Activated T-cell treated with anti-CD3 and anti-CD28 coated beads, Interleukin-2, amount 50 U/mL, for 24 hours (primary cell): ENCODE measurements at regions not wholly inside any gene's neighbourhood (a gene's known extent, or its start where the extent isn't known, plus 50 kb on each side); places are given as distances from the start of the nearest gene placed in this dataset.

ENCODE experiments used
- DNase-seq: peaks from one replicate; pipeline ENCODE4 v3.0.0-alpha.2; 2020
- H3K27ac Mint-ChIP-seq: 2 replicates; pipeline ENCODE4 v1.8.0; 2020; ENCODE audit warnings: mild to moderate bottlenecking, mixed read lengths
- H3K27me3 Mint-ChIP-seq: 2 replicates; pipeline ENCODE4 v1.8.0; 2020; ENCODE audit warnings: mixed read lengths
- H3K36me3 Mint-ChIP-seq: 2 replicates; pipeline ENCODE4 v1.8.0; 2020; ENCODE audit warnings: low read depth, mixed read lengths
- H3K4me1 Mint-ChIP-seq: 2 replicates; pipeline ENCODE4 v1.8.0; 2020; ENCODE audit warnings: low read depth, mixed read lengths
- H3K4me3 Mint-ChIP-seq: 2 replicates; pipeline ENCODE4 v1.8.0; 2020; ENCODE audit warnings: mild to moderate bottlenecking, moderate library complexity, mixed read lengths
- H3K9me3 Mint-ChIP-seq: 2 replicates; pipeline ENCODE4 v1.8.0; 2020; ENCODE audit warnings: mixed read lengths

GRCh38 chr13:89609318-89609717 lies 1738.2 kb upstream of the MIR17HG start:
- DNase-seq = no peak
- peaks cover 8% of the 10 kb centered on the region for H3K9me3 Mint-ChIP-seq
- H3K4me1 Mint-ChIP-seq = no peaks in the 10 kb centered on the region
- no peak overlapping the region for H3K4me3 Mint-ChIP-seq
- H3K36me3 Mint-ChIP-seq = no peaks in the 10 kb centered on the region
- H3K27ac Mint-ChIP-seq = no peak overlapping the region
- no peaks in the 10 kb centered on the region for H3K27me3 Mint-ChIP-seq

GRCh38 chr13:89610331-89610730 lies 1737.2 kb upstream of the MIR17HG start:
- no peaks in the 10 kb centered on the region for H3K27me3 Mint-ChIP-seq
- no peaks in the 10 kb centered on the region for H3K36me3 Mint-ChIP-seq
- DNase-seq = no peak
- H3K4me3 Mint-ChIP-seq = no peak overlapping the region
- H3K4me1 Mint-ChIP-seq = no peaks in the 10 kb centered on the region
- peaks cover 7% of the 10 kb centered on the region for H3K9me3 Mint-ChIP-seq
- H3K27ac Mint-ChIP-seq = no peak overlapping the region

- H3K9me3 Mint-ChIP-seq = peaks cover 3% of the 10 kb centered on the region
- no peaks in the 10 kb centered on the region for H3K36me3 Mint-ChIP-seq
- no peaks in the 10 kb centered on the region for H3K4me1 Mint-ChIP-seq
- DNase-seq = no peak
- no peaks in the 10 kb centered on the region for H3K27me3 Mint-ChIP-seq
- no peak overlapping the region for H3K4me3 Mint-ChIP-seq
- no peak overlapping the region for H3K27ac Mint-ChIP-seq
Observed at GRCh38 chr13:89610881-89611280, 1736.6 kb upstream of the MIR17HG start.

- no peak for DNase-seq
- Mint-ChIP-seq H3K27ac (no peak overlapping the region), H3K4me3 (no peak overlapping the region), H3K4me1 (no peaks in the 10 kb centered on the region), H3K36me3 (no peaks in the 10 kb centered on the region), H3K27me3 (no peaks in the 10 kb centered on the region), H3K9me3 (peaks cover 3% of the 10 kb centered on the region)
Observed at GRCh38 chr13:89627996-89628395, 1719.5 kb upstream of the MIR17HG start.

GRCh38 chr13:89628567-89628966 lies 1718.9 kb upstream of the MIR17HG start:
- DNase-seq = no peak
- H3K4me3 Mint-ChIP-seq = no peak overlapping the region
- peaks cover 3% of the 10 kb centered on the region for H3K9me3 Mint-ChIP-seq
- no peaks in the 10 kb centered on the region for H3K36me3 Mint-ChIP-seq
- no peaks in the 10 kb centered on the region for H3K27me3 Mint-ChIP-seq
- no peak overlapping the region for H3K27ac Mint-ChIP-seq
- no peaks in the 10 kb centered on the region for H3K4me1 Mint-ChIP-seq

GRCh38 chr13:89650226-89650625 lies 1697.3 kb upstream of the MIR17HG start:
- no peak for DNase-seq
- H3K27ac Mint-ChIP-seq = no peak overlapping the region
- H3K4me3 Mint-ChIP-seq = no peak overlapping the region
- H3K27me3 Mint-ChIP-seq = no peaks in the 10 kb centered on the region
- no peaks in the 10 kb centered on the region for H3K36me3 Mint-ChIP-seq
- peaks cover 10% of the 10 kb centered on the region for H3K9me3 Mint-ChIP-seq
- no peaks in the 10 kb centered on the region for H3K4me1 Mint-ChIP-seq

- no peaks in the 10 kb centered on the region for H3K4me1 Mint-ChIP-seq
- H3K27ac Mint-ChIP-seq = no peak overlapping the region
- no peak for DNase-seq
- no peaks in the 10 kb centered on the region for H3K36me3 Mint-ChIP-seq
- no peaks in the 10 kb centered on the region for H3K27me3 Mint-ChIP-seq
- H3K4me3 Mint-ChIP-seq = no peak overlapping the region
- peaks cover 11% of the 10 kb centered on the region for H3K9me3 Mint-ChIP-seq
Observed at GRCh38 chr13:89660752-89661151, 1686.7 kb upstream of the MIR17HG start.

DNA sequence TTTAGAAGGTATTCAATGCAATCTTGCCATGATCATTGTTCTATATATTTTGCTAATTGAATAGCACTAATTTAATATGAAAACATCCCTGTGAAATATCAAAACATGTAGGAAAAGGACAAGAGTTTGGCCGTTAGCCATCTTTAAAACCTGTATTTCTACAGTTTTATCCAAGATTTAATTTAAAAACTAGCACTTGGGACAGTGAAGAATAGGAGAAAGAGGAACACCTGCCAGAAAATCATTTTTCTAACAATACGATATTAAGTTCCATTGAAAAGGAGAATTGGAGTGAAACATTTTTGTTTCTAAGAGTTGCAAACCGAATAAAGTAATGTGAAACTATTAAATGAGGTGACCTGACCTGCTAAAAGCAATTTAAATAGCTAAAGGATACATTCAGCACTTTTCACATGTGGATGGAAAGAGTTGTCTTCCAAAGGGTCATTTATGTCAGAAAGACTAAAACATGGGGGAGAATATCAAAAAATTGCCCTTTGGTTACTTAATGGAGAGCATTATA lies 1673.6 kb upstream of the MIR17HG start:
- H3K27me3 Mint-ChIP-seq = no peaks in the 10 kb centered on the region
- peaks cover 7% of the 10 kb centered on the region for H3K9me3 Mint-ChIP-seq
- no peaks in the 10 kb centered on the region for H3K4me1 Mint-ChIP-seq
- no peak for DNase-seq
- H3K36me3 Mint-ChIP-seq = no peaks in the 10 kb centered on the region
- no peak overlapping the region for H3K4me3 Mint-ChIP-seq
- no peak overlapping the region for H3K27ac Mint-ChIP-seq

- no peaks in the 10 kb centered on the region for H3K36me3 Mint-ChIP-seq
- DNase-seq = no peak
- no peaks in the 10 kb centered on the region for H3K27me3 Mint-ChIP-seq
- H3K9me3 Mint-ChIP-seq = peaks cover 2% of the 10 kb centered on the region
- no peak overlapping the region for H3K27ac Mint-ChIP-seq
- H3K4me1 Mint-ChIP-seq = no peaks in the 10 kb centered on the region
- no peak overlapping the region for H3K4me3 Mint-ChIP-seq
Observed at GRCh38 chr13:89678466-89679121, 1668.9 kb upstream of the MIR17HG start.

DNA sequence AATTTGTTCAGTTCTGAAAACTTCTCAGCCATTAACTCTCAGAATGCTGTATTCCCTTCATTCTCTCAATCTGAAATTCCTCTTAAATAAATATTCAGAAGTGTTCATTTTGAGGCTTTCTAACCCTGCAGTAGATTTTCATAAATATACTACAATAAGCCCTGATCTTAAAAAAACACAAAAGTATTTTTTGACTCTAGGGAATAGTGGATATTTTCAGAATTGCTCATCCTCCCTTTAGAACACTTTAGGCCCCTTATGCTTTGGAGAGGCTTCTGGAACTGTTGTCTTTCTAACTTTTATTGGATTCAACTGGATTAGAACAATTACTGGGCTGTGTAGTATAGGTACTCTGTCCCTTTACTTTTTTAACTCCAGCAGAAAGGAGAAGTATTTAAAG lies 1662.6 kb upstream of the MIR17HG start:
- no peak for DNase-seq
- no peaks in the 10 kb centered on the region for H3K27me3 Mint-ChIP-seq
- no peak overlapping the region for H3K27ac Mint-ChIP-seq
- H3K9me3 Mint-ChIP-seq = peaks cover 7% of the 10 kb centered on the region
- no peak overlapping the region for H3K4me3 Mint-ChIP-seq
- no peaks in the 10 kb centered on the region for H3K4me1 Mint-ChIP-seq
- H3K36me3 Mint-ChIP-seq = no peaks in the 10 kb centered on the region

- Mint-ChIP-seq H3K27ac (no peak overlapping the region), H3K27me3 (no peaks in the 10 kb centered on the region), H3K4me1 (no peaks in the 10 kb centered on the region), H3K4me3 (no peak overlapping the region), H3K36me3 (no peaks in the 10 kb centered on the region), H3K9me3 (peaks cover 7% of the 10 kb centered on the region)
- DNase-seq = no peak
Observed at GRCh38 chr13:89686171-89686570, 1661.3 kb upstream of the MIR17HG start.

- H3K27me3 Mint-ChIP-seq = no peaks in the 10 kb centered on the region
- H3K36me3 Mint-ChIP-seq = no peaks in the 10 kb centered on the region
- peaks cover 7% of the 10 kb centered on the region for H3K9me3 Mint-ChIP-seq
- no peaks in the 10 kb centered on the region for H3K4me1 Mint-ChIP-seq
- H3K4me3 Mint-ChIP-seq = no peak overlapping the region
- no peak for DNase-seq
- H3K27ac Mint-ChIP-seq = no peak overlapping the region
Observed at GRCh38 chr13:89687066-89687465, 1660.4 kb upstream of the MIR17HG start.

GRCh38 chr13:89688918-89689317 lies 1658.6 kb upstream of the MIR17HG start:
- no peaks in the 10 kb centered on the region for H3K27me3 Mint-ChIP-seq
- H3K36me3 Mint-ChIP-seq = no peaks in the 10 kb centered on the region
- no peak for DNase-seq
- H3K4me3 Mint-ChIP-seq = no peak overlapping the region
- no peak overlapping the region for H3K27ac Mint-ChIP-seq
- peaks cover 7% of the 10 kb centered on the region for H3K9me3 Mint-ChIP-seq
- no peaks in the 10 kb centered on the region for H3K4me1 Mint-ChIP-seq

- Mint-ChIP-seq H3K27me3 (no peaks in the 10 kb centered on the region), H3K36me3 (no peaks in the 10 kb centered on the region), H3K4me3 (no peak overlapping the region), H3K4me1 (no peaks in the 10 kb centered on the region), H3K9me3 (no peaks in the 10 kb centered on the region), H3K27ac (no peak overlapping the region)
- no peak for DNase-seq
Observed at GRCh38 chr13:89694451-89694850, 1653.0 kb upstream of the MIR17HG start.

DNA sequence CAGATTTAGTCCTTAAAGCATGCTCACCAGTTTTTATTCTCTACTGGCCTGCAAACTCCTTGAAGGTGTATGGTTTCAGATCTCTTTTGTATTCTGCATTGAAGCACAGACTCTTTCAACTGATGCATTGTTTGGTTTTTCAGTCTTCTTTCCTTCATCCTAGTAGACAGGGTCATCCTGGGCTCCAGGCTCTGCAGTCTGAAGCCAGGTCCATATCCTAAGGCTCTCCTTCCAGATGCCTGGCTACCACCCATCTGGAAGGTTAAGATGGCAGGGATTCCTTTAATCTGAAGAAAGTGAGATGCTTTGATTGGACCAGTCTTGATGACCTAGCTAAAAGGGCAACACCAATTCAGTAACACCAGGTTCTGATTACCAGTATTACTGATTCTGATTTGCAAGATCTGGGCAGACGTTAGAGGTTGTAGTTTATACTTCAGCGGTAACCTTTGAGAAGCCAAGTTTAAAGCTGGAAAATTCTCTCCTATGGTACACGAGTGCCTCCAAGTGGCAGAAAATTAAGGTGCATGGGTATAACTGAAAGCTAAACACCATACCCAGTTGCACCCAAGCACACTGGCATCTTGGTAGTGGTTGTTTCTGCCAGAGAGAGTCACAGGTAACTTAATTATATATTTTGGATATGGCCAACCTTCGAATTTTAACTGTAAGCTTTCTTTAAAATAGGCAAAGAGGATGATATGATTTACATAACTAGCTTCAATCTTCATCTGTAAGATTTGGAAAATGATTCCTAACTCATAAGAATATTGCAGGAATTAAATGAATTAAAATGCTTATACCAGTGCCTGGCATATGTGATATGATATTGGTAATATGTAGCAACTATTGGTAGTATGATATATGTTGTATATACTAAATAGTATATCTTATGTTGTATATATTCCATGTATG lies 1651.9 kb upstream of the MIR17HG start:
- Mint-ChIP-seq H3K36me3 (no peaks in the 10 kb centered on the region), H3K9me3 (no peaks in the 10 kb centered on the region), H3K4me3 (no peak overlapping the region), H3K4me1 (no peaks in the 10 kb centered on the region), H3K27ac (no peak overlapping the region), H3K27me3 (no peaks in the 10 kb centered on the region)
- DNase-seq = no peak
